Heart left ventricle (tissue), 16 donors: ENCODE measurements at regions not wholly inside any gene's neighbourhood (a gene's known extent, or its start where the extent isn't known, plus 50 kb on each side); places are given as distances from the start of the nearest gene placed in this dataset.

ENCODE experiments used
- ATAC-seq, 4 donors: fragments of 200-7000 bp; cut with Tn5 transposase; one replicate each; pipeline ENCODE4 v1.9.1; 2020 to 2022; ENCODE audit warnings: moderate library complexity in 4 of 4, mild to moderate bottlenecking in 3 of 4, moderate number of reproducible peaks in 1 of 4
- DNase-seq, 5 donors: peaks; one replicate each; pipeline ENCODE4 v3.0.0-alpha.2; 2020
- H3K27ac ChIP-seq, 12 donors: fragments of 200-600 bp; sonication (generic) in 4 of 12; one replicate each; pipeline versions ENCODE4 v1.5.0 to v1.8.0; 2016 to 2022; ENCODE audit warnings: mild to moderate bottlenecking in 2 of 12
- H3K27me3 ChIP-seq, 9 donors: fragments of 200-600 bp; sonication (generic) in 2 of 9; one replicate each; pipeline versions ENCODE4 v1.5.1 to v1.8.0; 2016 to 2022; ENCODE audit warnings: mild to moderate bottlenecking in 3 of 9
- H3K36me3 ChIP-seq, 9 donors: fragments of 200-600 bp; sonication (generic) in 2 of 9; one replicate each; pipeline versions ENCODE4 v1.5.0 to v1.8.0; 2018 to 2022; ENCODE audit warnings: mild to moderate bottlenecking in 2 of 9
- H3K4me1 ChIP-seq, 12 donors: fragments of 200-600 bp; sonication (generic) in 4 of 12; one replicate each; pipeline versions ENCODE4 v1.5.0 to v1.8.0; 2016 to 2022; ENCODE audit warnings: mild to moderate bottlenecking in 3 of 12
- H3K4me3 ChIP-seq, 12 donors: fragments of 200-600 bp; sonication (generic) in 4 of 12; one replicate each; pipeline versions ENCODE4 v1.5.0 to v1.8.0; 2017 to 2022; ENCODE audit warnings: mild to moderate bottlenecking in 9 of 12, moderate library complexity in 4 of 12
- H3K9me3 ChIP-seq, 12 donors: fragments of 200-600 bp; sonication (generic) in 4 of 12; one replicate each; pipeline versions ENCODE4 v1.5.0 to v1.8.0; 2016 to 2022; ENCODE audit warnings: mild to moderate bottlenecking in 1 of 12
- CTCF ChIP-seq, 12 donors: fragments of 200-600 bp; sonication (generic) in 4 of 12; IDR thresholded peaks; one replicate each; pipeline versions ENCODE4 v1.5.0 to v1.8.0; 2018 to 2022; ENCODE audit warnings: antibody characterized with exemption in 12 of 12, mild to moderate bottlenecking in 5 of 12
- POLR2A ChIP-seq, 2 donors: fragments of 450-650 bp; IDR thresholded peaks; one replicate each; pipeline ENCODE4 v1.6.1; 2017; ENCODE audit warnings: antibody characterized with exemption in 2 of 2, mild to moderate bottlenecking in 2 of 2, moderate library complexity in 2 of 2
- WGBS, 4 donors: extraction: QIAGEN DNeasy Blood & Tissue Kit in 2 of 4; methylation state at CpG; one replicate each; pipeline versions ENCODE4 v1.1.5 to v1.1.7; 2013 to 2018; 5-methylcytosine and 5-hydroxymethylcytosine counted together
- intact Hi-C, 10 donors: fragments of 100-400 bp; cut with DNase I; formaldehyde crosslinking; loops; one replicate each; pipeline versions ENCODE4 v1.11.1 to v1.14.2; 2022
- donor health status: ischemic (EF 13 %, LVEDD 7.1; RV severe dilation, severe dysfunction).
- donor health status: healthy with polysubstance abuse.
- donor health status: DM: no; HTN: yes; CAD: no.
- donor health status: DM: no; HTN: no; CAD: no.
- donor health status: ischemic (EF 25% LVEDD 6.9; RV normal size, moderate dysfunction).
- donor health status: ischemic (EF 25% LVEDD 5.7; RV mildly dilated, moderate dysfunction).
- donor health status: healthy.
- donor health status: DM: yes; HTN: yes; CAD: no.
- donor health status: ischemic (EF 35%, LVEDD 5.7; RV mildly dilated, moderate dysfunction).
- donor health status: nonischemic (EF 11% LVEDD 7.7; RV severe dilation, severe dysfunction).
- donor health status: DM: yes; HTN: yes; CAD: no.
- donor health status: PGD.
- donor health status: ischemic (EF 29% LVEDD 5.4; RV normal size, mild dysfunction).
- donor health status: nonischemic (EF 23%, LVEDD 6.1; RV moderate dilation, normal function).

GRCh38 chr5:129384736-129385135 is 75.4 kb upstream of the ADAMTS19 start:
- Histone ChIP-seq H3K9me3 (no peaks in the 10 kb centered on the region), H3K27ac (no peak overlapping the region), H3K4me1 (no peaks in the 10 kb centered on the region), H3K36me3 (no peaks in the 10 kb centered on the region), H3K4me3 (no peak overlapping the region), H3K27me3 (no peaks in the 10 kb centered on the region)
- TF ChIP-seq POLR2A (IDR thresholded peaks at IDR 0.05): no peak
- TF ChIP-seq CTCF (IDR thresholded peaks at IDR 0.05): no peak
- DNase-seq (no peak), ATAC-seq (no peak)
- WGBS, 4 donors: 86 to 90% (median 88%) methylated on average over 1 of the region's 1 CpG
- intact Hi-C loops: no loop called here

- H3K4me3 ChIP-seq: no peak overlapping the region
- DNase-seq (no peak), ATAC-seq (no peak)
- no peak for TF ChIP-seq CTCF (IDR thresholded peaks at IDR 0.05)
- no peak for TF ChIP-seq POLR2A (IDR thresholded peaks at IDR 0.05)
- H3K9me3 ChIP-seq: no peaks in the 10 kb centered on the region
- intact Hi-C loops: loop anchor here in 1 of 10 donors (2.0 kb wide), 1 partner anchor 17 kb away; no protein-coding TSS in a partner anchor
- H3K36me3 ChIP-seq: no peaks in the 10 kb centered on the region
- 37 to 64% (median 50%) methylated on average over 2 of the region's 2 CpGs for WGBS, 4 donors
- no peaks in the 10 kb centered on the region for H3K27me3 ChIP-seq
- no peaks in the 10 kb centered on the region for H3K4me1 ChIP-seq
- no peak overlapping the region for H3K27ac ChIP-seq
Observed at GRCh38 chr5:129387944-129388343, 72.2 kb upstream of the ADAMTS19 start.

GRCh38 chr5:129392681-129393080 is 67.4 kb upstream of the ADAMTS19 start:
- Histone ChIP-seq H3K4me3 (no peak overlapping the region), H3K4me1 (no peaks in the 10 kb centered on the region), H3K9me3 (no peaks in the 10 kb centered on the region), H3K27me3 (no peaks in the 10 kb centered on the region), H3K27ac (no peak overlapping the region), H3K36me3 (no peaks in the 10 kb centered on the region)
- intact Hi-C loops: loop anchor here in 1 of 10 donors (10.0 kb wide), 1 partner anchor 372 kb away; no protein-coding TSS in a partner anchor
- no peak for DNase-seq
- no peak for ATAC-seq
- TF ChIP-seq POLR2A (IDR thresholded peaks at IDR 0.05) (no peak), CTCF (IDR thresholded peaks at IDR 0.05) (no peak)
- WGBS, 4 donors: 76 to 83% (median 78%) methylated on average over 6 of the region's 6 CpGs

GRCh38 chr5:129395247-129395646 is 64.9 kb upstream of the ADAMTS19 start:
- WGBS, 4 donors: 94 to 99% (median 95%) methylated on average over 5 of the region's 5 CpGs
- H3K36me3 ChIP-seq: no peaks in the 10 kb centered on the region
- intact Hi-C loops: loop anchor here in 1 of 10 donors (10.0 kb wide), 1 partner anchor 370 kb away; no protein-coding TSS in a partner anchor
- H3K4me3 ChIP-seq: no peak overlapping the region
- DNase-seq: no peak
- TF ChIP-seq CTCF (IDR thresholded peaks at IDR 0.05) (no peak), POLR2A (IDR thresholded peaks at IDR 0.05) (no peak)
- H3K9me3 ChIP-seq: no peaks in the 10 kb centered on the region
- H3K27ac ChIP-seq: no peak overlapping the region
- H3K4me1 ChIP-seq: no peaks in the 10 kb centered on the region
- ATAC-seq: no peak
- no peaks in the 10 kb centered on the region for H3K27me3 ChIP-seq
